AG10803 (cell line): ENCODE measurements at regions not wholly inside any gene's neighbourhood (a gene's known extent, or its start where the extent isn't known, plus 50 kb on each side); places are given as distances from the start of the nearest gene placed in this dataset.
A peak's percentile ranks its signal among the peaks of the same experiment; 100 is the strongest.

Experiments
- DNase-seq: peaks from one replicate; pipeline ENCODE4 v3.0.0; 2010; ENCODE audit warnings: low read depth
- H3K4me3 ChIP-seq: 2 replicates; pipeline ENCODE4 v1.5.1; 2011; ENCODE audit warnings: mild to moderate bottlenecking, low read length, control low read depth
- TF ChIP-seq, protein P1 (sequence below): conservative IDR thresholded peaks from 2 replicates; pipeline ENCODE4 v1.5.1; 2011; ENCODE audit warnings: mild to moderate bottlenecking, low read length, control low read depth, inconsistent platforms

DNA sequence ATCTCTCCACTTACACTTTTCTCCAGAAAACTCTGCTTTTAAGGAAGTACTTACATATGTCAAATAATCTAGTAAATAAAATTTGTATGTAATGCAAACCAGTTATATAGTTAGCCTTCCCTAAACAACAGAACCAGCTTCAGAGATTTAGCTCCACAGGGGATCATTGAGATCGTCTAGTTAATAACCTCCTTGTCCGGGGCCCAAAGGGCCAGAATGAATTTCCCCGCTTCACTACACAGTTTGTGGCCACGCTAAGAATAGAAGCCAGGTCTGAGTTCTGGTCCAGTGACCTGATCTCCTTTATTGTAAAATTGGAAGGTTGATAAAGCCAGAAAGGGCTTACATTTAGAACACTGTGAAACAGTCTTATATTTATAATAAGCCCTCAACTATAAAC lies 245.2 kb downstream of the TPBG start:
- TF ChIP-seq, protein P1, sequence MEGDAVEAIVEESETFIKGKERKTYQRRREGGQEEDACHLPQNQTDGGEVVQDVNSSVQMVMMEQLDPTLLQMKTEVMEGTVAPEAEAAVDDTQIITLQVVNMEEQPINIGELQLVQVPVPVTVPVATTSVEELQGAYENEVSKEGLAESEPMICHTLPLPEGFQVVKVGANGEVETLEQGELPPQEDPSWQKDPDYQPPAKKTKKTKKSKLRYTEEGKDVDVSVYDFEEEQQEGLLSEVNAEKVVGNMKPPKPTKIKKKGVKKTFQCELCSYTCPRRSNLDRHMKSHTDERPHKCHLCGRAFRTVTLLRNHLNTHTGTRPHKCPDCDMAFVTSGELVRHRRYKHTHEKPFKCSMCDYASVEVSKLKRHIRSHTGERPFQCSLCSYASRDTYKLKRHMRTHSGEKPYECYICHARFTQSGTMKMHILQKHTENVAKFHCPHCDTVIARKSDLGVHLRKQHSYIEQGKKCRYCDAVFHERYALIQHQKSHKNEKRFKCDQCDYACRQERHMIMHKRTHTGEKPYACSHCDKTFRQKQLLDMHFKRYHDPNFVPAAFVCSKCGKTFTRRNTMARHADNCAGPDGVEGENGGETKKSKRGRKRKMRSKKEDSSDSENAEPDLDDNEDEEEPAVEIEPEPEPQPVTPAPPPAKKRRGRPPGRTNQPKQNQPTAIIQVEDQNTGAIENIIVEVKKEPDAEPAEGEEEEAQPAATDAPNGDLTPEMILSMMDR, result no peak
- DNase-seq, result no peak
- H3K4me3 ChIP-seq, result no peak overlapping the region

DNA sequence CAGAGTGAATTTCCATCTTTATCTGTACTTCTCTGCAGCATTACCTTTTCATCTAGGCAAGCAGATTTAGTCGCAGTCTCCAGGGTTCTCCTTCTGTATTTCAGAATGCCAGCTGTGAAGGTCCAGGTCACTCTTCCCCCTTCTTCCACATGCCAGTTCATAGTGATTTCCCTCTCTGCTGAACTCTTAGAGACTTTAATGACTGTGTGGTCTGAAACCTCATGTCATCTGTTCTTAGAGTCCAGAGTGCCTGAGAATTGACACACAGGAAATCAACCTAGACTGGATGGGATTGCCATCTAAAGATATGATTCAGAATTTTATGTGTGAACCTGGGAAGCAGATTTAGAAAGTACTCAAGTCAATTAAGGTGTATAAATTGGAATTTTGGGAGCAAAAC lies 248.1 kb downstream of the TPBG start:
- H3K4me3 ChIP-seq, result no peak overlapping the region
- TF ChIP-seq, protein P1, result no peak
- DNase-seq, result no peak

DNA sequence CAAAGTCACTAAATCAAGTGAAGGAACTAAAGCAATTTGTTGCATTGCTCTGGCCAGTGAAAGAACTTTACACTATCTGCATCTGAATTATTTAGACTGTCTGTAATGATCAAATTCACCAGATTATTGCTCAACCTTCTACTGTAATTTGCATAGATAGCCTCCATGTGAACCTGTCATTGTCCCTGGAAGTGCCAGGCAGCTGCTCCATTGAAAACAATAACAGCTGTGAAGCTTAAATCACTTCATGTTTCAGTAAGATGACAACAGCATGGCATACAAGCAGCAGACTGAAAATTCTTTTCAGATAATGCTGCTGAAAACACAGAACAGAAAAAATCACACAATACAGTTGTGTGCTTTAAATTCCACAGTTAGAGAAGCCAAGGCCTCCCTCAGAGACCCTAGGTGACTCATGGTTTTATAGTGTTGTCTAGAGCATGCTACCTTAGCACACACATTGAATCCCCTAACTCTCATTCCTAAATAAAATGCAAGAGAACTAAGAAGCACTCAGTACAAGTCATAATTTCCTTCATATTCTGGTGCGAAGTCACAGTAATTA lies 248.9 kb downstream of the TPBG start:
- no peak overlapping the region for H3K4me3 ChIP-seq
- TF ChIP-seq, protein P1, result no peak
- no peak for DNase-seq

DNA sequence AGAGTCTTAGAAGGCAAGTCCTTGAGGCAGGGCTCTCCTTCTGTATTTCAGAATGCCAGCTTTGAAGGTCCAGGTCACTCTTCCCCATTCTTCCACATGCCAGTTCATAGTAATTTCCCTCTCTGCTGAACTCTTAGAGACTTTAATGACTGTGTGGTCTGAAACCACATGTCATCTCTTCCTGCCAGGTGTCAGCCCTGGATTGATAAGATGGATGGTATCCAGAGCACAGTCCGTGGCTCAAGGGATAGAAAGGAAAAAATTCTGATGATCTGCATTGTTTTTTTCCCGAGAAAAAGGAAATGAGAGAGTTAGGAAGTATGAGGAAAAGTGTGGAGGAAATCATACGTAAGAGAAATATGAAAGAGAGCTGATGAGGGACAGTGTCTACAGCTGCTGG lies 250.9 kb downstream of the TPBG start:
- no peak for DNase-seq
- H3K4me3 ChIP-seq, result no peak overlapping the region
- TF ChIP-seq, protein P1, result no peak

DNA sequence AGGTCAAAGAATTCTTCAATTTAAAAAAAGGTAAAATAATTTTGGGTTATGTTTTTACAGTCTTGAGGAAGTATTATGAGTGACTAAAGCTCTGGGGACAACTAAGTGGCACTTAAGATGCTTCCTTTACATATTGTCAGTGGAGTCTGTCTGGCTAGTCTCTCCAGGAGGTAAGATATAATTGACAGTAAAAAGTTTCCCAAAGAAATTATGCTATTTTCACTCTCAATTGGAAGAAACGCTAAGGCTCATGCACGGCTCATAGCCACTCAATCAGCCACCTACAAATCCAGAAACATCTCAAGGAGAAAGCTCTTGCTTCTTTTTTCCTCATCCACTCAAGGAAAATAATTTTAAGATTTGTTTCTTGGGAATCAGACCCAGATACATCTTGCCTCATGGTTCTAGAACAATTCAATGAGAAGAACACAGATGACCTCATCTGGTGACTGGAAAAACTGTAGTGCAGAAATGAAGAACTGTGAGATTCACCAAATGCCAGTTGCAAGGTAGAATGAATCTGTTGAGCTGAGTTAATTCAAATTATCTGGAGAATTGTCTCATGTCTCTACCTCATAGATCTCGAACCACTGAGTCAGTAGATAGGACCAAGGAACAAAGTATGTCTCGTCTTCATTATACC lies 252.9 kb downstream of the TPBG start:
- DNase-seq, result peak; percentile 10

DNA sequence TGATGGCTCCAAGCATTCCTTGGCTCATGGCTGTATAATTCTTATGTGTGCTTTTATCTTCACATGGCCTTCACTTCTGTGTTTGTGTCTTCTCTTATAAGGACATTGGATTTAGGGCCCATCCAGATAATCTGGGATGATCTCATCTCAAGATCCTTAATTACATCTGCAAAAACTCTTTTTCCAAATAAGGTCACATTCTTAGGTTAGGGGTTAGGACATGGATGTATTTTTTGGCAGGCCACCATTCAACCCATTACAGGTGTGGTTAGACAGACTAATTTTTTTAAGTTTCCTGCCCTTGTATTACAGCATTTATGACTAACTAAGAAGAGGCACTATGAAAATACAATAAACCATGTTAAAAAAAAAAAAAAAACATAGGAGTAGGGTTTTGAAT lies 254.0 kb downstream of the TPBG start:
- TF ChIP-seq, protein P1, result no peak
- no peak overlapping the region for H3K4me3 ChIP-seq
- DNase-seq, result no peak

More for the DNA sequence above, 252.9 kb downstream of the TPBG start:
- TF ChIP-seq, protein P1, result peak; percentile 48
- H3K4me3 ChIP-seq, result no peak overlapping the region

DNA sequence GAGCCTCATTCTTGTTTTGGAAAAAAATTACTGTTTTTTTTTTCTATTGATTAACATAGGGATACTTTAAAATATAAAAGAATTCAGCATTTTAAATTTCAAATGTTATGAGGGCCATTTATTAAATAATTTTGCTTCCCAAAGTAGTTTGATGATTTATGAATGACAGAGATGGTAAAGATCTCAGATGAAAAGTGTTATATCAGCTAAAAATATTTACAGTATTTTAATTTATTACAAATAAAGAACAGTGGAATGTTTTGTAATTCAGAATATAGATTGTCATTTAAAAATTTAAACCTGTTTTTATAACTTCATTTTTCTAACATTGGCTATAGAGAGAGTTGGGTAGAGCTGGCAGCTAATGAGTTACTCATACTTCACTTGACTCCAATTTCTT lies 256.0 kb downstream of the TPBG start:
- TF ChIP-seq, protein P1, result no peak
- no peak for DNase-seq
- no peak overlapping the region for H3K4me3 ChIP-seq
